ENCODE measurements at regions not wholly inside any gene's neighbourhood (a gene's known extent, or its start where the extent isn't known, plus 50 kb on each side); places are given as distances from the start of the nearest gene placed in this dataset.

- TF ChIP-seq, protein P1, sequence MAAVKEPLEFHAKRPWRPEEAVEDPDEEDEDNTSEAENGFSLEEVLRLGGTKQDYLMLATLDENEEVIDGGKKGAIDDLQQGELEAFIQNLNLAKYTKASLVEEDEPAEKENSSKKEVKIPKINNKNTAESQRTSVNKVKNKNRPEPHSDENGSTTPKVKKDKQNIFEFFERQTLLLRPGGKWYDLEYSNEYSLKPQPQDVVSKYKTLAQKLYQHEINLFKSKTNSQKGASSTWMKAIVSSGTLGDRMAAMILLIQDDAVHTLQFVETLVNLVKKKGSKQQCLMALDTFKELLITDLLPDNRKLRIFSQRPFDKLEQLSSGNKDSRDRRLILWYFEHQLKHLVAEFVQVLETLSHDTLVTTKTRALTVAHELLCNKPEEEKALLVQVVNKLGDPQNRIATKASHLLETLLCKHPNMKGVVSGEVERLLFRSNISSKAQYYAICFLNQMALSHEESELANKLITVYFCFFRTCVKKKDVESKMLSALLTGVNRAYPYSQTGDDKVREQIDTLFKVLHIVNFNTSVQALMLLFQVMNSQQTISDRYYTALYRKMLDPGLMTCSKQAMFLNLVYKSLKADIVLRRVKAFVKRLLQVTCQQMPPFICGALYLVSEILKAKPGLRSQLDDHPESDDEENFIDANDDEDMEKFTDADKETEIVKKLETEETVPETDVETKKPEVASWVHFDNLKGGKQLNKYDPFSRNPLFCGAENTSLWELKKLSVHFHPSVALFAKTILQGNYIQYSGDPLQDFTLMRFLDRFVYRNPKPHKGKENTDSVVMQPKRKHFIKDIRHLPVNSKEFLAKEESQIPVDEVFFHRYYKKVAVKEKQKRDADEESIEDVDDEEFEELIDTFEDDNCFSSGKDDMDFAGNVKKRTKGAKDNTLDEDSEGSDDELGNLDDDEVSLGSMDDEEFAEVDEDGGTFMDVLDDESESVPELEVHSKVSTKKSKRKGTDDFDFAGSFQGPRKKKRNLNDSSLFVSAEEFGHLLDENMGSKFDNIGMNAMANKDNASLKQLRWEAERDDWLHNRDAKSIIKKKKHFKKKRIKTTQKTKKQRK (IDR thresholded peaks at IDR 0.05; ENCODE audit: low read depth, low read length) = no peak
- no peak for TF ChIP-seq STAT3 (IDR thresholded peaks at IDR 0.05; ENCODE audit: low read depth, low read length)
- no peak for TF ChIP-seq WRNIP1 (IDR thresholded peaks at IDR 0.05; ENCODE audit: borderline replicate concordance, low read depth, low read length)
- no peak for TF ChIP-seq CEBPB (IDR thresholded peaks at IDR 0.05; ENCODE audit: borderline replicate concordance in 1 of 2, low read depth in 2 of 2, low read length in 2 of 2)
- TF ChIP-seq DPF2 (IDR thresholded peaks at IDR 0.05) = no peak
- TF ChIP-seq PRDM15 (CRISPR knock-in tag; IDR thresholded peaks at IDR 0.05) = no peak
Measured at GRCh38 chr21:39077876-39078275, 105.4 kb downstream of the PSMG1 start (continued).

DNA sequence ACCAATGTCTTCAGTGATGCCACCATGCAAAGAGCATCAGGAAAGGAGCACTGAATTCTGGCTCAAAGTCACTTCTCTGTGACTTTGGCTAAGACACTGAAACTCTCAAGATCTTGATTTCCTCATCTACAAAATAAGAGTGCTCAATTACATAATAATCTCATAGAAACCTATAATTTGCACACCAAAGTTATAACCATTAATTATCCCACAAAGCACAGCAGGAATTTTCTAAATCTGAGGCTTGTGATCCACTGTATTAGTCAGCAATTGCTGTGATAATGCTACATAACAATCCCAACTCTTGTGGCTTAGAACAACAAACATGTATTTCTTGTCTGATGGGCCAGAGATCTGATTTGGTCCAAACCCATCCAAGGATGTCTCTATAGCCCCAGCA is 108.7 kb downstream of the PSMG1 start:
- no peak overlapping the region for H3K9ac ChIP-seq (ENCODE audit: control insufficient read depth, insufficient read depth, low read length)
- H3K4me1 ChIP-seq (ENCODE audit: control insufficient read depth, insufficient read depth, low read length) = no peaks in the 10 kb centered on the region
- ATAC-seq (no peak), DNase-seq (ENCODE audit: low read depth, low spot score) (no peak), FAIRE-seq (no peak)
- no peak overlapping the region for H3K27ac ChIP-seq (ENCODE audit: control insufficient read depth, insufficient read depth)
- no peak overlapping the region for H3K4me3 ChIP-seq
- H4K20me1 ChIP-seq (ENCODE audit: control insufficient read depth, insufficient read depth) = no peaks in the 10 kb centered on the region
- no peaks in the 10 kb centered on the region for H3K36me3 ChIP-seq (ENCODE audit: control insufficient read depth in 2 of 2, insufficient read depth in 2 of 2, low read length in 1 of 2)
- intact Hi-C loops (cut with micrococcal nuclease; ENCODE audit: unreplicated experiment) = no loop called here
- no peak overlapping the region for H3K4me2 ChIP-seq (ENCODE audit: control insufficient read depth, insufficient read depth)
- SMC1A ChIA-PET (ENCODE audit: uncharacterized antibody, unreplicated experiment) = no interaction called here
- no peaks in the 10 kb centered on the region for H3K79me2 ChIP-seq (ENCODE audit: control insufficient read depth, insufficient read depth, low read length)
- no peaks in the 10 kb centered on the region; the same call in 2 of the 3 replicates for H3K9me3 ChIP-seq (replicated peaks; ENCODE audit: control insufficient read depth, insufficient read depth, low read length)
- in situ Hi-C loops (cut with MboI) = no loop called here
- POLR2A ChIA-PET = no interaction called here
- H2AFZ ChIP-seq (ENCODE audit: control insufficient read depth, low read depth, low read length) = no peak overlapping the region
- no peaks in the 10 kb centered on the region for H3K27me3 ChIP-seq (replicated peaks in 1 of 2; ENCODE audit: control insufficient read depth in 2 of 2, insufficient read depth in 2 of 2, low read length in 1 of 2)
- RAD21 ChIA-PET (ENCODE audit: unreplicated experiment) = no interaction called here
- CTCF ChIA-PET = no interaction called here
- BruUV-seq (replicated peaks) = no TSS peak
- no peak for TF ChIP-seq ELK1 (IDR thresholded peaks at IDR 0.05; ENCODE audit: low read depth, low read length)
- no peak for TF ChIP-seq IRF3 (IDR thresholded peaks at IDR 0.05)
- TF ChIP-seq USF2 (IDR thresholded peaks at IDR 0.05; ENCODE audit: borderline replicate concordance, low read depth, low read length) = no peak
- no peak for TF ChIP-seq DPF2 (IDR thresholded peaks at IDR 0.05)
- TF ChIP-seq PBX3 (IDR thresholded peaks at IDR 0.05; ENCODE audit: insufficient replicate concordance, low read depth, low read length) = no peak

Data from GM12878 (cell line).